Trophoblast cell (in vitro differentiated cells and primary cell): ENCODE measurements at regions not wholly inside any gene's neighbourhood (a gene's known extent, or its start where the extent isn't known, plus 50 kb on each side); places are given as distances from the start of the nearest gene placed in this dataset.
A peak's percentile ranks its signal among the peaks of the same experiment; 100 is the strongest.

ENCODE experiments used
- DNase-seq, 2 donors: peaks; one replicate each; pipeline ENCODE4 v3.0.0-alpha.2; 2016
- H2AFZ ChIP-seq: 2 replicates; pipeline ENCODE4 v1.6.1; 2013; ENCODE audit warnings: low read length, moderate library complexity, mild to moderate bottlenecking; ENCODE audit not compliant: insufficient read depth, poor library complexity
- H2AK5ac ChIP-seq: 2 replicates; pipeline ENCODE4 v1.6.1; 2013; ENCODE audit warnings: mild to moderate bottlenecking, low read length
- H2BK120ac ChIP-seq: 2 replicates; pipeline ENCODE4 v1.6.1; 2013; ENCODE audit warnings: low read length, mild to moderate bottlenecking, moderate library complexity; ENCODE audit not compliant: insufficient read depth, poor library complexity
- H2BK12ac ChIP-seq: 2 replicates; pipeline ENCODE4 v1.6.1; 2013; ENCODE audit warnings: mild to moderate bottlenecking, low read length, moderate library complexity
- H2BK5ac ChIP-seq: 2 replicates; pipeline ENCODE4 v1.6.1; 2013; ENCODE audit warnings: low read length, low read depth, moderate library complexity, mild to moderate bottlenecking; ENCODE audit not compliant: poor library complexity
- H3K14ac ChIP-seq: 2 replicates; pipeline ENCODE4 v1.6.1; 2013; ENCODE audit warnings: mild to moderate bottlenecking, low read length
- H3K18ac ChIP-seq: 2 replicates; pipeline ENCODE4 v1.6.1; 2013; ENCODE audit warnings: mild to moderate bottlenecking, low read length
- H3K23ac ChIP-seq: 2 replicates; pipeline ENCODE4 v1.6.1; 2013; ENCODE audit warnings: low read length
- H3K27ac ChIP-seq: 2 replicates; pipeline ENCODE4 v1.5.1; 2013; ENCODE audit warnings: low read depth, mild to moderate bottlenecking, inconsistent platforms, low read length, moderate library complexity
- H3K27me3 ChIP-seq: 2 replicates; pipeline ENCODE4 v1.6.1; 2013; ENCODE audit warnings: inconsistent platforms, mild to moderate bottlenecking, low read length, moderate library complexity; ENCODE audit not compliant: insufficient read depth
- H3K36me3 ChIP-seq, 2 experiments: 1 replicate in 1 of 2; 2 replicates in 1 of 2; pipeline ENCODE4 v1.6.1; 2013; ENCODE audit warnings: low read length in 2 of 2, mild to moderate bottlenecking in 2 of 2, moderate library complexity in 1 of 2; ENCODE audit not compliant: insufficient read depth in 2 of 2, control insufficient read depth in 1 of 2
- H3K4ac ChIP-seq: 2 replicates; pipeline ENCODE4 v1.6.1; 2013; ENCODE audit warnings: low read depth, mild to moderate bottlenecking, low read length, moderate library complexity
- H3K4me1 ChIP-seq, 2 experiments: 1 replicate in 1 of 2; 2 replicates in 1 of 2; pipeline ENCODE4 v1.6.1; 2013; ENCODE audit warnings: low read length in 2 of 2, mild to moderate bottlenecking in 2 of 2, moderate library complexity in 1 of 2; ENCODE audit not compliant: insufficient read depth in 2 of 2, control insufficient read depth in 1 of 2
- H3K4me2 ChIP-seq: 2 replicates; pipeline ENCODE4 v1.6.1; 2013; ENCODE audit warnings: inconsistent platforms, mild to moderate bottlenecking, low read length, moderate library complexity
- H3K4me3 ChIP-seq: 2 replicates; pipeline ENCODE4 v1.5.1; 2013; ENCODE audit warnings: mild to moderate bottlenecking, low read depth, low read length, inconsistent platforms
- H3K79me1 ChIP-seq: one replicate; pipeline ENCODE4 v1.6.1; 2013; ENCODE audit warnings: low read length
- H3K79me2 ChIP-seq: 2 replicates; pipeline ENCODE4 v1.6.1; 2013; ENCODE audit warnings: low read length, mild to moderate bottlenecking; ENCODE audit not compliant: control insufficient read depth, insufficient read depth, poor library complexity
- H3K9ac ChIP-seq: 2 replicates; pipeline ENCODE4 v1.6.1; 2013; ENCODE audit warnings: mild to moderate bottlenecking, low read length
- H3K9me3 ChIP-seq: 2 replicates; pipeline ENCODE4 v1.6.1; 2013; ENCODE audit warnings: low read depth, mild to moderate bottlenecking, control low read depth, inconsistent platforms, low read length; ENCODE audit not compliant: insufficient read depth
- H4K12ac ChIP-seq: 2 replicates; pipeline ENCODE4 v1.6.1; 2013; ENCODE audit warnings: low read depth, mild to moderate bottlenecking, low read length, moderate library complexity
- H4K8ac ChIP-seq: 2 replicates; pipeline ENCODE4 v1.6.1; 2013; ENCODE audit warnings: low read depth, mild to moderate bottlenecking, low read length, moderate library complexity
- H4K91ac ChIP-seq: one replicate; pipeline ENCODE4 v1.6.1; 2013; ENCODE audit warnings: low read depth, mild to moderate bottlenecking, low read length, moderate library complexity
- WGBS: extraction: QIAGEN DNeasy Blood & Tissue Kit; methylation state at CpG from one replicate; pipeline ENCODE4 v1.1.7; 2013; ENCODE audit warnings: missing lambda C conversion rate; ENCODE audit not compliant: insufficient read length, insufficient coverage; ENCODE audit errors: extremely low coverage; 5-methylcytosine and 5-hydroxymethylcytosine counted together

- Histone ChIP-seq H4K12ac (no peak overlapping the region), H4K91ac (no peak overlapping the region), H3K4me3 (no peak overlapping the region), H2AFZ (no peak overlapping the region), H3K9me3 (no peaks in the 10 kb centered on the region), H3K23ac (no peak overlapping the region), H2BK12ac (no peak overlapping the region), H3K4ac (no peak overlapping the region), H3K14ac (no peak overlapping the region), H2BK5ac (no peak overlapping the region), H3K9ac (no peak overlapping the region), H3K18ac (no peak overlapping the region), H3K79me1 (no peaks in the 10 kb centered on the region), H2BK120ac (no peak overlapping the region), H3K36me3 (no peaks in the 10 kb centered on the region), H3K27me3 (no peaks in the 10 kb centered on the region), H3K4me1 (no peaks in the 10 kb centered on the region), H3K79me2 (no peaks in the 10 kb centered on the region), H3K27ac (no peak overlapping the region), H2AK5ac (no peak overlapping the region), H4K8ac (no peak overlapping the region), H3K4me2 (no peak overlapping the region)
- WGBS = no CpG with 5 or more reads among the region's 7 CpGs
- DNase-seq = no peak
Measured at GRCh38 chr20:5696011-5696559, 54.1 kb upstream of the SHLD1 start.

- Histone ChIP-seq H3K27ac (no peak overlapping the region), H3K79me2 (no peaks in the 10 kb centered on the region), H3K79me1 (no peaks in the 10 kb centered on the region), H2BK120ac (no peak overlapping the region), H4K8ac (no peak overlapping the region), H3K18ac (no peak overlapping the region), H3K36me3 (no peaks in the 10 kb centered on the region), H3K9me3 (no peaks in the 10 kb centered on the region), H3K9ac (no peak overlapping the region), H3K4me2 (no peak overlapping the region), H4K12ac (no peak overlapping the region), H4K91ac (no peak overlapping the region), H3K23ac (no peak overlapping the region), H2AFZ (no peak overlapping the region), H2BK5ac (no peak overlapping the region), H3K4me3 (no peak overlapping the region), H3K4me1 (peaks cover 0 to 5% of the 10 kb centered on the region in 2 experiments), H3K4ac (no peak overlapping the region), H2BK12ac (no peak overlapping the region), H3K14ac (no peak overlapping the region), H2AK5ac (no peak overlapping the region), H3K27me3 (no peaks in the 10 kb centered on the region)
- WGBS = no CpG with 5 or more reads among the region's 9 CpGs
- DNase-seq = no peak
Measured at GRCh38 chr20:5691918-5692618, 58.1 kb upstream of the SHLD1 start.

- no peak overlapping the region for H3K23ac ChIP-seq
- no peak overlapping the region for H4K8ac ChIP-seq
- peak in 1 of 2 donors; percentile 8 for DNase-seq
- H2BK12ac ChIP-seq = no peak overlapping the region
- H3K27ac ChIP-seq = no peak overlapping the region
- H4K12ac ChIP-seq = no peak overlapping the region
- no peak overlapping the region for H4K91ac ChIP-seq
- H2BK5ac ChIP-seq = no peak overlapping the region
- no peak overlapping the region for H3K4me2 ChIP-seq
- H3K79me2 ChIP-seq = no peaks in the 10 kb centered on the region
- H2AFZ ChIP-seq = no peak overlapping the region
- no peak overlapping the region for H3K14ac ChIP-seq
- H3K79me1 ChIP-seq = no peaks in the 10 kb centered on the region
- H3K36me3 ChIP-seq = no peaks in the 10 kb centered on the region
- H3K4me1 ChIP-seq = peaks cover 0 to 5% of the 10 kb centered on the region in 2 experiments
- H3K4ac ChIP-seq = no peak overlapping the region
- H3K27me3 ChIP-seq = no peaks in the 10 kb centered on the region
- no peak overlapping the region for H3K18ac ChIP-seq
- no peak overlapping the region for H3K9ac ChIP-seq
- no peak overlapping the region for H3K4me3 ChIP-seq
- WGBS = no CpG with 5 or more reads among the region's 6 CpGs
- H2AK5ac ChIP-seq = no peak overlapping the region
- H3K9me3 ChIP-seq = no peaks in the 10 kb centered on the region
- H2BK120ac ChIP-seq = no peak overlapping the region
Measured at GRCh38 chr20:5689463-5689862, 60.7 kb upstream of the SHLD1 start.

- Histone ChIP-seq H3K36me3 (no peaks in the 10 kb centered on the region), H3K27me3 (no peaks in the 10 kb centered on the region), H3K9me3 (no peaks in the 10 kb centered on the region), H3K18ac (no peak overlapping the region), H3K9ac (no peak overlapping the region), H2BK12ac (no peak overlapping the region), H3K4ac (no peak overlapping the region), H4K8ac (no peak overlapping the region), H3K4me2 (no peak overlapping the region), H2AFZ (no peak overlapping the region), H3K14ac (no peak overlapping the region), H3K79me1 (no peaks in the 10 kb centered on the region), H2BK5ac (no peak overlapping the region), H3K4me1 (peaks cover 0 to 5% of the 10 kb centered on the region in 2 experiments), H4K91ac (no peak overlapping the region), H3K27ac (no peak overlapping the region), H3K79me2 (no peaks in the 10 kb centered on the region), H2BK120ac (no peak overlapping the region), H3K4me3 (no peak overlapping the region), H4K12ac (no peak overlapping the region), H2AK5ac (no peak overlapping the region), H3K23ac (no peak overlapping the region)
- peak; percentile 16 to 37 for DNase-seq
- WGBS = no CpG with 5 or more reads among the region's 12 CpGs
Measured at GRCh38 chr20:5688431-5688972, 61.7 kb upstream of the SHLD1 start.
